Activated CD4-positive, alpha-beta T cell treated with anti-CD3 and anti-CD28 coated beads, Interleukin-2, amount 50 U/mL, for 24 hours (primary cell): ENCODE measurements at regions not wholly inside any gene's neighbourhood (a gene's known extent, or its start where the extent isn't known, plus 50 kb on each side); places are given as distances from the start of the nearest gene placed in this dataset.

Source experiments
- DNase-seq, 2 donors: peaks; one replicate each; pipeline ENCODE4 v3.0.0-alpha.2; 2020; ENCODE audit warnings: low read depth in 1 of 2, low spot score in 1 of 2

DNA sequence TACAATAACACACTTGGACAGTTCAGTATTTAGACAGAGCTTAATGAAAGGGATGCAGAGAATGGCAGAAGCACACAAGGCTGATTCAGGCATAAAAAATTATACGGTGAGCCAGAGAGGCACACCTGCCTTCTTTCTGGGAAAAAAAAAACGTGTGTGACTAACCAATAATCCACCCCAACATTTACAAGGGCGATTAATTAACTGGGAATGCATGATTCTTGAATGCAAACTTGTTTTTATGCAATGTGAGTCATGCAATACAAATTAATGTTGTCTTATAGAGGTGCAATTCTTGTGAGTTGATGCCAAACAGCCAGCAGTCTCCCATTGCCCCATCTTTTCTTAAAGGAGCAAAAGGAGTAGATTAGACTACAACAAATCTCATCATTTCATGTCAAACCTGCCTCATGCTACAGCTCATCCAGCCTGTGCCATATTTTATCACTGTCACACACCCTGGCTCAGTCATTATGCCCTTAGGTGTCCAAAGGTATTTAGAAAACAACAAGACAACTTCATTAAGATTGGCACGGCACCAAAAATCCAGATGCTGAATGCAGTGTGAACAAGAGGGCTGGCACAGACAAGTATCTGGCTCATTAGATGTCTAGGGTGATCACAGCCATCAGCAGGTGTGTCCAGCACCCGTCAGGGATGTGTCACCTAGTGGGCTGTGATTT lies 721.1 kb downstream of the EFNB2 start:
- DNase-seq: no peak

DNA sequence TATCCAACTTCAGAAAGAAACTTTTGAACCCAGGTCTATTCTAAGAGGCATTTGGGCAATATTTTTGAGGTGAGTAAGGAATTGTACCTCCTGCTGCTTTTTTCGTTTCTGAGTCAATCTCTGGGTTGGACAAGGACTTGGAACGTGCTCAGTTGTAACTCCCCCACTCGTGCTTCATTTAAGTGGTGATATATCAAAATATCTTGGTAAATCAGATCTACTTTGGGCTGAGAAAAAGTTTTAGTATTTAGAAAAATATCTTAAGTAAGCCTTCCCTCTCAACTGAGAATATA lies 728.9 kb downstream of the EFNB2 start:
- DNase-seq: no peak

DNA sequence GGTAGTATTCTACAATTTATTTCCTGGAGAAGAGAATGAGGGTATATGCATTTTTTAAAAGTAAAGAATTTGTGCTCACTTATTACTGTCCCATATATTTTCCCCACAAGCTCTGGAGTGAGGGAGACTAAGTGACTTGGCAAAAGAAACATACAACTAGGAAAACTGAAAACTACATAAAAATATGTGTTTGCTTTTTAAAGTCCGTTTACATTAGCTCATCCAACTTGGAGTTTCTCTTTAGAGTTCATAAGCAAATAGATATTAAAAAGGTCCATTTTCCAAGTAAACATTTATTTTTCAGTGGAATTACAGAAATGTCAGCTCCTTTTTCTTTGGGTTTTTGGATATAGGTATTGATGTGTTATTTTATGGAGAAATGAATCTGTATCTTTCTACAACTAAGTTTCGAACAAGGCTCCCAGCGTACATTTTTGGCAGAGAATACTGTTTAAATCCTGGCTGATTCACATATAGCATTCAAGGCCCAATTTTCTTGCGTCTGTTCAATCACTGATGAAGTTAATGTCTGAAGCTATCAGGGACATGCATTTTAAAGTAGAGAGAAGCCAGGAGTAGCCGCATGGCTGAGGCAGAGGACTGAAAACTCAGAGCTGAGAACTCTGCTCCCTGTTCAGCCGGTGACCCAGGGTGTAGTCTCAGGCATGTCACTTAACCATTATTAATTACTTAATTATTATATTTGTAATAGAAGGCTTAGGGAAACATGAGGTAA lies 729.4 kb downstream of the EFNB2 start:
- no peak for DNase-seq

DNA sequence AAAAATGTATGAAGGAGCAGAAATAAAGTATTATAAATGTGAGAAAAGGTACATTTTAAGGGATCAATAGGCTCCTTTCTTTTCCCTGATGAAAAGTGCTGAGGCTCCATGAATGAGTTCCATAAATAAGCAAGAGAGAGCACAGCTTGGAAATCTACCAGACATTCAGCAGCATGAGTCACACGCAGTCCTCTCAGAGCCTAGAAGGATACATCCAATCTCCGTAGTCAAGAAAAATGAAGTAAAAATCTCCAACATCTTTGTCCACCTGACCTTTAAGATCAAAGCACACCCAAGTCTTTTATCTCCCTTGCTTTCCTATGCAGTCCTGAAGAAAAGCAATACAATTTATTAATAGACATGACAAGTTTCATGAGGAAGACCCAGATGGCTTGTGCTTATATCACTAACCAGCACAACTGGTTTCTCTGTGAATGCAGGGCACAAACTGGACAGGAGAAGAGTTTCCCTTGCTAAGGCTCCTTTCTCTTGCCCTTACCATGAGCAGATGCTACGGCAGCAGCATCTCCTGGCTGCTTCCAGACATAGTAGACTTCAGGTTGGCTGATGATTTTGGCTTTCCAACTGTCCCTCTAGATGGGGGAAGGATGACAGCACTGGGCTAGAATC lies 730.8 kb downstream of the EFNB2 start:
- DNase-seq: no peak

DNA sequence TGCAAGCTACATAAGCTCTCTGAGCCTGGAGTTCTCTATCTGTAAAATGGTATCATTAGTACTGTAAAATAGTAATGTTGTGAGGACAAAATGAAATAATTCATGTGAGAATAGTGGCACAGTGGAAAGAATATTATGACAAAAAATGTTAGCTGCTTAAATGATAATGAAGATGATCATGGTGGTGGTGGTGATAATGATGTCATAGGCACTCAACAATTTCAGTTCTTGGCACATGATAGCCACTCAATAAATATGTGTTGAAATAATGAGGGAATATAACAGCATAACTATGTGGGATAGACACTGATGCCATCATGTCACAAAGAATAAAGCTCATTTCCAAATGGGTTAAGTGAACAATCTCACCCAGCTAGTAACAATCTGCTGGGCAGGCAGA lies 736.3 kb downstream of the EFNB2 start:
- no peak for DNase-seq

DNA sequence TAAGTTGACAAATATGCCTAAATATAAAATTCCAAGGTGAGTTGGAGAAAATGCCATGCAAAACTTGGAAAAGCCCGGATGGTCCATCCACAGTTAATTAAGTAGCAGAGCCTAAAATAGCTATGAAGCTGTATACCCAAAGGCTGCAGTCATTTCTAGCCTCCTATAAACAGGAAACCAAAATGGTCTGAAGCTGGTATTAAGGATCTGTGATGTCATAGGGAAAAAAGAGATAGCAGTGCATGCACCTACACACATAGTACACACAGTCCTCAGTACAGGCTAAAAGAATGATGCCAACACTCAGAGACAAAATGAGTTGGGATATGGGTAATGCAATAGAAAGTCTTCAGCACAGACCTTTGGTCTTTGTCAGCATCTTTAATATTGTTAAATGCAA lies 736.9 kb downstream of the EFNB2 start:
- no peak for DNase-seq

DNA sequence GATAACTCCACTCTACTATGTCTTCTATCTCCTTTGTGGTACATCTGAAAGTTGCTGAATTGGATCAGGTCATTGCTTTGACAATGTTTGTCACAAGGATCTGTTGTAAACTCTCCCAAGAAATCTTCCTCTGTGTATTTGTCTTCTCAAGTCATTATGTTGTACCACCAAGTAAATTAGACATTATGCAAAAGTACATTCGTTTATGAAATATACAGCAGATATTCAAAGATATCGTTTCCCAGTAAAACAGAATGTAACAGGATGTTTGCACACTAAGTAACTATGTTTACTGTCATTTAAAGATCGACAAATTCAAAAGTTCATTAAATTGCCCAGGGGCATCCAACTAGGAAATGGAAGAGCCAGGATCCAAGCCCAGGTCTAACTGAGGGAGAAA lies 739.4 kb downstream of the EFNB2 start:
- no peak for DNase-seq

DNA sequence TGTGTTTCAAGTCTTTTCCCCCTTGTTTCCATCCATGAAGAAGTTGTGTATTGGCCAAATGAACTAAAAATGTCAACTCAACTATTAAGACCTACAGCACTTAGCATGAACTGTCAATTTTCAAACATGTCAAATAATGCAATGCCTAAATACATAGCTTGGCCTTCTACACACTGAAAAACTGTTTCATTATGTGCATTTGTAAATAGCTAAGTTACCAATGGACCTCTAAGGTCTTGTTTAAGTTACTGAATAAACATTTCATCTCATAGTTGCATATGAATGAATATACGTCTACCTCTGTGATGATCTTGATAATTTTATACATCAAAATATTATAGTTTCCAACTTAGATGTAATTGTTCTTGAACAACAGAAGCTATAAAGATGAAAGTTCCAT lies 744.5 kb downstream of the EFNB2 start:
- DNase-seq: no peak

DNA sequence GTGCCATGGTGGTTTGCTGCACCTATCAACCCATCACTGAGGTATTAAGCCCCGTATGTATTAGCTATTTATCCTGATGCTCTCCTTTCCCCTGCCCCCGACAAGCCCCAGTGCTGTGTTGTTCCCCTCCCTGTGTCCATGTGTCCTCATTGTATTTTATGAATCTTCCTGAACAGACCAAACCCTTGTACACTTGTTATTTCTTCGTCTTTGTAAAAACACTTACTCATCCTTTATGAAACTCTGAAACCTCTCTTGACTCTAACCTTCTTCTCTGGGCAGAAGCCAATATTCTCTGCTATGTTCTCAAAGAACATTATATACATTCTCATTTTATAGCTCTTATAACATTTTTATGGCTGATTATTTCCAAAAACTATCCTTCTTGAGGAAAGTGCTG lies 746.9 kb downstream of the EFNB2 start:
- no peak for DNase-seq

DNA sequence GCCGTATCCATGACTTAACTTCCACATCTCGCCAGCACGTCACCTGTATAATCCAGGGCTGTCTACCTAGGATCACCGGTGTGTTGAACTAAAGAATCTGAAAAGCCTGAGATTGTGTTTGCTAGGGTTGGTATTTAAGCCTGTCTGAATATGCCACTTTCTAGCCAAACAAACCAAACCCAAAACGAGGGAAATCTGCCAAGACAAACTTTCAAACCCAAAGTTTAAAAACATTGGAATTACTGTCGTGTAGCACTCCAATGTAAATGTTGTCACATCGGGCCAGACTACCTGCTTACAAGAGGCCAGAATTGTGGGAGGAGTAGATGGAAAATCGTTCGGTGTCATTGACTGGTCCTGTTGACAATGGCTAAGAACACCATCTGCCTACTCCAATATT lies 747.8 kb downstream of the EFNB2 start:
- DNase-seq: no peak

DNA sequence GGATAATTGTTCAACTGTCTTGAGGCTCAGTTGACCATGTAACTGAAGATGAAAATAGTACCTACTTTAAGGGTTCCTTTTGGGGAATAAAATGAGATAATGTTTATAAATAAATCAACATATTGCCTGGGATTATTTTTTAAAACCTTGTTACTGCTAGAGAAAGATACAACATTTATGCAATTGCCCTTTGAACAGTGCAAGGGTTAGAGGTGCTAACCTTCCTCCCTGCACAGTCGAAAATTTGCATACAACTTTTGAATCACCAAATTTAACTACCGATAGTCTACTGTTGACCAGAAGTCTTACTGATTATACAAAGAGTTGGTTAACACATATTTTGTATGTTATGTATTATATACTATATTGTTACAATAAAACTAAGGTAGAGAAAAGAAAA lies 750.0 kb downstream of the EFNB2 start:
- no peak for DNase-seq

DNA sequence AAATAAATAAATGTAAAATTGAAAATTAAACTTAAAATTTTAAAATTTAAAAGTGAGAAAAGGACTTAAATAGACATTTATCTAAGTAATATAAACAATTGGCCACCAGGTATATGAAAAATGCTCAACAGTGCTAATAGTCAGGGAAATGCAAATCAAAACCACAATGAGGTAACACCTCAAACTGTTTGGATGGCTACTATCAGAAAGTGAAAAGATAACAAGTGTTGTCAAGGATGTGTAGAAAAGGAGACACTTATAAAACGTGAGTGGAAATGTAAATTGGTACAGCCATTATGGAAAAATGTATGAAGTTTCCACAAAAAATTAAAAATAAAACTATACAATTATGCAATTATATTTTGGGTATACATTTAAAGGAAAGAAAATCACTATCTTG lies 752.2 kb downstream of the EFNB2 start:
- DNase-seq: no peak

DNA sequence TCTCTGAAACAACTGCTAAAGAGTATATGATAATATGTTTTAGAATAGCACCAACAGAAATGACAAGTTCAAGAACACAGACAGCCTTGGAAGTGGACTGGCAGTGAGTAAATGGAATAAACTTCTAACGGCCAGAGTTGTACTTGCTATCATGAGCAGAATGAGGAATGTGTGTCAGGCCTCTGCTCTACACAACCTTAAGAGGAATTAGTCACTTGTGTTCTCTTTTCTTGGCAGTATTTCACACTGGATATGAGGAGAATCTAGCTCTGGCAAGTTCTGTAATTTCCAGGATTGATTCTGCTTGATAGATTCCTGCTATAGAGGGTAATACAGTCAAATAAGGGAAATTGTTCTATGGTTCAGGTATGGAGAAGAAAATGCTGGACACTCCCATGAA lies 757.3 kb downstream of the EFNB2 start:
- no peak for DNase-seq

DNA sequence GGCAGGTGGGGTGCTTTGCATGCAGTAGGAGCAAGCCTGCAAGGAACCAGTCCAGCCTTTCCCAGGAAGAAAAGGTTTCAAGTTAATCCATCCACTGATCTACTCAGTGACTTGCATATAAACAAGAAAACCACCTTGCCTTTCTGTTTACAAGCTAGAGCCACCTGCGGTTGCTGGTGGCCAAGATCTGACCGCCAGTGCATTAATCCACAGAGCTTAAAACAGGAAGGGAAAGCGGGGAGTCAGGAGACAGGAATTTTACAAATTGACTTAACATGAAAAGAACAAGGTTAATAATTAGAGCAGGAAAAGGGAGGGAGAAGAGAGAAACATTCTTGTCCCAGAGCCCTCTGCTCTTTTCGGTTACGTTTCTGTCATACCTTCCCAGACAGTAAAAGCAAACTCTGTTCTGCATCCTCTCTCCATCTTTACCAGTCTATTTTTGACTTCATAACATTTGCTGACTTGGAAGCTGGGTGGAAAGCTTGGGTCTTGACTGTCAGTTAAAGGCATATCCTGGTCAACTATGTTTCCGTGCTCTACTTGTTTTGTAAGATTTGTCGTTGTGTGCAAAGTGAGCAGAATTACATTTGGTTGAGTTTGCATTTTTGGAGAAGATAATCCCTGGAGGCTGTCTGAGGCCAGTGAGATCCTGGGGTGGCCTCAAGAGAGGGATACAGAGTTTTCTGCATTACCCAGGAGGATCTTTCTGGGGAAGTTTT lies 760.6 kb downstream of the EFNB2 start:
- DNase-seq: no peak

DNA sequence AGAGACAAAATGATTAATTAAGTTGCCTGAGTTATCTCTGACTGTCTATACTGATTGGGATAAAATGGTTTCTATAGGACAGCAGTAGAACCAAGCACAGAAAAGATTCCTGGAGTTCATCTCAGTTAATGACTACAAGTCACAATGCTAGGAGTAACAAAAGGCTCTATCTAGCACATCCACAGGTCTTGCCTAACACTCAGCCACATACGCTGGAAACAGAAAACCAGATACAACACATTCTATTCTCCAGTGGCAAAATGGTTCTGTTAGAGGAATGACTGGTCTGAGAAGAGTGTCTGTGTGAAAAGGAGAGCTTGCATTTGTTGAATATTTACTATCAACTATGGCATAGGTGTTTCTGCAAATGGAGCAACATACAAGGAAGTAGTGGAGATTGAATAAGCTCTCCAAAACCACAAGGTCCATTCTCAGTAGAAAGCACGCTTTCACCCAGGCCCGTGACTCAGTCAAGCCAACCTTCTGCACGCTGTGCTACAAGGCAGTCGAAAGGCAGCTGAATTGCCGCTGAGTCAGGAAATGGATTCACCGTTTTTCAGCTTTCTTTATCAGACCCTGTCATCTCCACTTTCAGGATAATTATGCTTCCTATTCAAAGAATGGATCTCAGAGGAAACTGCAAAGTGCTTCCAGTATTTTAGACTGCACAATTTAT lies 761.5 kb downstream of the EFNB2 start:
- no peak for DNase-seq

DNA sequence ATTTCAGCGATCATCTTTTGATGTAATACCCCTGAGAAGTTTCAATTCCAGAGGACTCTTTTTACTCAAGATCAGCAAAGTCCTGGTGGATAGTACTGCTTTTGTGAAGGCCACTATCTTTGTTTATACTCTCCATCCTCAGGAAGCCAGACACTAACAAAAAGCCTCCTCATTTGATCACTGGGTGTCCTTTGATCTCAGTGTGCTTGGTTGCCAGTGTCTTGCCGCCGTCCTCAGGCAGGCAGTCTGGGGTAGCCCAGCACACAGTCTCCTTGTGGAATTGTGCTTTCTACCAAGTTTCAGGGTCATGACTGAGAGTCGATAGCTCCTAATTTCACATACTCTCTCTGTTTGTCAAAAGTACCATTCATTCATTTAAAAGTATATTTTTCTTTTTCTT lies 762.2 kb downstream of the EFNB2 start:
- DNase-seq: no peak

DNA sequence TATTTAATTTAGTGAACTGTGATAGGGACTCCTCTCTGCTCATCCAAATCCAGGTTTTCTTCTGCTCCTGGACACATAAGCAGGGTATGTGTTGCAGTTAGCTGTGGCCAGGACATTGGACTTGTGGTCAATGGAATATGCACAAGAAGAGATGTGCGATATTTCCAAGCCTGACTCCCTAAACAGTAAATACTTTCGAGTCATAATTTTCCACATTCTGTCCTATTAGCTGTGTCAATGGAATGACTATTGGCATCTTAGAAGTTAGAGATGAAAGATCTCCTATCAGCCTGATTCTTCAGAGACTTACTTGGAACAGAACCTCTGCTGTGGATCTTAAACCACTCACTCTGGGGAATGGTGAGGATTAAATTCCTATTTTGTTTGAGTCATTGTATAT lies 771.0 kb downstream of the EFNB2 start:
- no peak for DNase-seq

DNA sequence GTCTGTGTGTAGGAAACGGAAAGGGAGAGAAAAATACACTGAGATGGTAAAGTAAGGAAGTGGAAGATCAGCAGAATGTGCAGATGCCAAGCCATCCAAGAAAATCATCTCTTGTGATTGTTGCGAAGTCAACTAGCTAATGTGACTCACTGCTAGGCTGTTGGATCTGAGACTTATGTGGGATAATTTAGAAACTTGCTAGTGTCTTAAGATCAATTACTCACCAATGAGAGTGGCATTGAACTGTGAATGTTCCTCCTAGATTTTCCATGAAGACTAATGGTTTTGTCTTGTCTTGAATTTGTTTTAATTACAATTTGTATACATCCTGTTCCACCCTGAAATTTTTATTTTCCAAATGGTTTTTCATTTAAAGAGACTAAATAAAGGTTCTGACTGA lies 771.6 kb downstream of the EFNB2 start:
- DNase-seq: no peak

DNA sequence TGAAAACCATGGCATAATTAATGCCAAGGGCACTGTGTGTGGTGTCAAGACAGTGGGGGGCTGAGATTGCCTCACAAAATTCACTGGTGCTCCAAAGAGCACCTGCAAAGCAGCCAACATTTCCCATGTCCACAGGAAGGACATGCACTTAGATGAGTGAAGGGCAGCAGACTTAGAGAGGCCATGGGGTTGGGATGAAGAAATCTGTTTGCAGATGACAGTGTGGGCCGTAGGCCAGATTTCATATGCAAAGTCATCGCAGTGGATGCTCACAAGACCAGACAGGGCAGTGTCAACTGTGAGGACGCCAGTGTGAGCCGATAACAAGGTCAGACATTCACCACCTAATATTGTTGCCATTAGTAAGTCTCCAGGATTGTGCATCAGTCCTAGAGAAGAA lies 773.4 kb downstream of the EFNB2 start:
- DNase-seq: no peak

DNA sequence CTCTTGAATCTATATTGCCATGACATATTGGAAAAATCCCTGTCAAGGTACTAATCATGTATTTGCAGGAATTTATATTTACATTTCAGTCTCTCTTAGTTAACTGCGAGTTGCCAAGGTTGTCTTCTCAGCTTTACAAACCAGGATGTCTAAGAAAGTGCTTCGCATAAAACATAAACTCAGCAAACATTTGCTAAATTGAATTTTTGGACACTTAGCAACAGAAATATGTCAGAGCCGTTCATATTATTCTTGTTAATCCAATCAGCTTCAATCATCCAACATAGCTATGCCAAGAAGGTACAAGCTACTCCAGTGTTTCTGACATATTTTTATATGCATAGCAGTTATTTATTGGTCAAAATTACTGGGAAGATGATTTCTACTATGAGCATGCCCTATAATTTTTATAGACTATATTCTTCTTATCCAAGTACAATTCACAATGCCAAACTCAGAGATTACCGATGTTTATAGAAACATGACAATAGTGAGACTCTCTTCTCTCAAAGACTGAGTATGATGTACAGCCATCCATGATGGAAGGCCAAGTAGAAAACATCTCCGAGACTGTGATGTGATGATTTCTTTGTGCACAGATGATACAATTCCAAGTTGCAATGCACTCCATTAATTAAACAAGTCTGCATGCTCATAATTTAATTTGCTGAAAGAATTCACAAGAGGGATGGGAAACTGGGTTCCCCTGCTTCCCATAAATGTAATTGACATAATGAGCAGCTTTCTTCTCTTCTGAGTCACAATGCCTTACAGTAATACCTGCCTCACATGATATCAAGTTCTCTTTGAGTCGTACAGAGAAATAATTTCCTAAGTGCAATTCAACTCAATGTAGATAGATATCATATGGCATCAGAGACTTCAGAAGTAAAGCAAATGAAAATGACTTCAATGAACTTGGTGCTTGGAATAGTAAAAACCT lies 776.3 kb downstream of the EFNB2 start:
- DNase-seq: no peak

DNA sequence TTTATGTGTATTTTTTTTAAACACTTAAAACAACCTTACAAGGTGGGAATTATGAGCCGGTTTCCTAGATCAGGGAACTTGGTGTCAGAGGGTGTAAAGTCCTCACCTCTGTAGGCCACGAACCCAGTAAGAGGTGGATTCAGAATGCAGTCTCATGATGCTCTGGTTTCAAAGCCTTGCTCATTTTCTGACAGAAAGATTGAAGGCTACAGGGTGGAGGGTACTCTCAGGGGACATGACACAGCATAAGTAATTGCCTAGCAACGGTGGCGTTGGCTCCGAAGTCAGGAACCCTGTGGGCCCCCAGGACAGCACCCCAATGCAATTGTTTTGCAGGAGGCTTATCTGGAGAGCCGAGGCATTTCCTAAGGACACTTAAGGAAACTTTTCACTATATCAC lies 794.7 kb downstream of the EFNB2 start:
- no peak for DNase-seq
